GM12875 (cell line): ENCODE measurements at regions not wholly inside any gene's neighbourhood (a gene's known extent, or its start where the extent isn't known, plus 50 kb on each side); places are given as distances from the start of the nearest gene placed in this dataset.
"Not testable (repeated sequence)": the region's sequence is repeated elsewhere in the genome, so short reads cannot be mapped to it uniquely, and the experiment has no call there.

Source experiments
- H3K4me3 ChIP-seq: one replicate; pipeline ENCODE4 v1.5.1; 2011; ENCODE audit warnings: low read depth, low read length, control low read depth
- TF ChIP-seq, protein P1 (sequence below): IDR thresholded peaks from 2 replicates; pipeline ENCODE4 v1.5.1; 2011; ENCODE audit warnings: low read depth, mild to moderate bottlenecking, control low read depth, inconsistent platforms, low read length, moderate library complexity, borderline replicate concordance; ENCODE audit not compliant: insufficient read depth

- H3K4me3 ChIP-seq = no peak overlapping the region
- TF ChIP-seq, protein P1, sequence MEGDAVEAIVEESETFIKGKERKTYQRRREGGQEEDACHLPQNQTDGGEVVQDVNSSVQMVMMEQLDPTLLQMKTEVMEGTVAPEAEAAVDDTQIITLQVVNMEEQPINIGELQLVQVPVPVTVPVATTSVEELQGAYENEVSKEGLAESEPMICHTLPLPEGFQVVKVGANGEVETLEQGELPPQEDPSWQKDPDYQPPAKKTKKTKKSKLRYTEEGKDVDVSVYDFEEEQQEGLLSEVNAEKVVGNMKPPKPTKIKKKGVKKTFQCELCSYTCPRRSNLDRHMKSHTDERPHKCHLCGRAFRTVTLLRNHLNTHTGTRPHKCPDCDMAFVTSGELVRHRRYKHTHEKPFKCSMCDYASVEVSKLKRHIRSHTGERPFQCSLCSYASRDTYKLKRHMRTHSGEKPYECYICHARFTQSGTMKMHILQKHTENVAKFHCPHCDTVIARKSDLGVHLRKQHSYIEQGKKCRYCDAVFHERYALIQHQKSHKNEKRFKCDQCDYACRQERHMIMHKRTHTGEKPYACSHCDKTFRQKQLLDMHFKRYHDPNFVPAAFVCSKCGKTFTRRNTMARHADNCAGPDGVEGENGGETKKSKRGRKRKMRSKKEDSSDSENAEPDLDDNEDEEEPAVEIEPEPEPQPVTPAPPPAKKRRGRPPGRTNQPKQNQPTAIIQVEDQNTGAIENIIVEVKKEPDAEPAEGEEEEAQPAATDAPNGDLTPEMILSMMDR = no peak
Measured at GRCh38 chr2:429575-430254, 141.8 kb upstream of the ALKAL2 start.

DNA sequence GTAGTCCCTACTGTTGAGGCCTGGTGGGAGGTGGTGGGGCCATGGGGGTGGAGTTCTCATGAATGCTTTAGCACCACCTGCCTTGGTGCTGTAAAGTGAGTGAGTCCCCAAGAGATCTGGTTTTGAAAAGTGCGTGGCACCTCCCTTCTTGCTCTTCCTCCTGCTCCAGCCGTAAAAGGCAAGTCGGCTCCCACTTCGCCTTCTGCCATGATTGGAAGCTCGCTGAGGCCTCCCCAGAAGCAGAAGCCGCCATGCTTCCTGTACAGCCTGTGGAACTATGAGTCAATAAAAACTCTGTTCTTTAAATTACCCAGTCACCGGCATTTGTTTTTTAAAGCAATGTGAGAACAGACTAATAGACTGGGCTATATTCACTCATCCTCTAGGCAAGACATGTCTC, 141.3 kb upstream of the ALKAL2 start:
- H3K4me3 ChIP-seq = no peak overlapping the region
- TF ChIP-seq, protein P1 = no peak

DNA sequence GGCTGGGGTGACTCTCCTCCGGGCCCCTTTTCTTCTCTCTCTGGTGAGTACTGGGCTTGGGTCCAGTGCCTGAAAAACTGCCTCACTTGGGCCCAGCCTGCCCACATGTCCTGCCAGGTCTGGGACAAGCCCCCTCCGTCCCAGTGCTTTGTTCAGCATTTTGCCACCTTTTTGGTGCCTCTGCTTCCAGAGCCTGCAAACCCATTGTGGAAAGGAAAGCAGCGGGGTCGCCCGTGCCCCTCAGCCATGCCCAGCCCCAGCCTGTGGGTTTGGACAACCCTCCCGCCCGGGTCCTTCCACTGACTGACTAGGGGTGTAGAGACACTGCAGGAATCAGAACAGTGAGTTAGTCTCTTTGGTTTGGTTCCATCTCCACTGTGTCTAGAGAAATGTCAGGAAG, 140.7 kb upstream of the ALKAL2 start:
- TF ChIP-seq, protein P1 = no peak
- no peak overlapping the region for H3K4me3 ChIP-seq

DNA sequence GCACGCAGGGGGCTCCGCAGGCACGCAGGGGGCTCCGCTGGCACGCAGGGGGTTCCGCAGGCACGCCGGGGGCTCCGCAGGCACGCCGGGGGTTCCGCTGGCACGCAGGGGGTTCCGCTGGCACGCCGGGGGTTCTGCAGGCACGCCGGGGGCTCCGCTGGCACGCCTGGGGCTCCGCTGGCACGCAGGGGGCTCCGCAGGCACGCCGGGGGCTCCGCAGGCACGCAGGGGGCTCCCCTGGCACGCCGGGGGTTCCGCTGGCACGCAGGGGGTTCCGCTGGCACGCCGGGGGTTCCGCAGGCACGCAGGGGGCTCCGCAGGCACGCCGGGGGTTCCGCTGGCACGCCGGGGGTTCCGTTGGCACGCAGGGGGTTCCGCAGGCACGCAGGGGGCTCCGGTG, 138.8 kb upstream of the ALKAL2 start:
- H3K4me3 ChIP-seq = not testable (repeated sequence)

- TF ChIP-seq, protein P1 = no peak
Measured at GRCh38 chr2:425947-426346, 138.1 kb upstream of the ALKAL2 start.

DNA sequence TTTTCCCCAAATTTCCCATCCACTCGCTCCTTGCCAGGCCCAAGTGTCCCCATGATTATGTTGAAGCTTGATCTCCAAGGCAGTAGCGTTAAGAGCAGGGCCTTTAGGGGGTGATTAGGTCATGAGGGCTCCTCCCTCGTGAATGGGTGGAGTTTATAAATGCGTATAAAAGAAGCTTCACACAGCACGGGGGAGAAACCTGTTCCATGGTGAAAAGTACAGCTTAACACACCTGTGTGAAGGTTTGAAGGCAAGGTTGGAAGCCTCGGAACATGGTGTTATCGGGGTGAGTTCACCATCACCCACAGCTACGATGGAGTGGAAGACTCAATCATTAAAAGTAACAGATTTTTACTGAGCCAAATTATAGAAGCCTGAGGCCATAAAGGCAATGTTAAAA, 137.4 kb upstream of the ALKAL2 start:
- no peak overlapping the region for H3K4me3 ChIP-seq
- TF ChIP-seq, protein P1 = no peak

More at GRCh38 chr2:425947-426346, 138.1 kb upstream of the ALKAL2 start:
- H3K4me3 ChIP-seq = no peak overlapping the region

DNA sequence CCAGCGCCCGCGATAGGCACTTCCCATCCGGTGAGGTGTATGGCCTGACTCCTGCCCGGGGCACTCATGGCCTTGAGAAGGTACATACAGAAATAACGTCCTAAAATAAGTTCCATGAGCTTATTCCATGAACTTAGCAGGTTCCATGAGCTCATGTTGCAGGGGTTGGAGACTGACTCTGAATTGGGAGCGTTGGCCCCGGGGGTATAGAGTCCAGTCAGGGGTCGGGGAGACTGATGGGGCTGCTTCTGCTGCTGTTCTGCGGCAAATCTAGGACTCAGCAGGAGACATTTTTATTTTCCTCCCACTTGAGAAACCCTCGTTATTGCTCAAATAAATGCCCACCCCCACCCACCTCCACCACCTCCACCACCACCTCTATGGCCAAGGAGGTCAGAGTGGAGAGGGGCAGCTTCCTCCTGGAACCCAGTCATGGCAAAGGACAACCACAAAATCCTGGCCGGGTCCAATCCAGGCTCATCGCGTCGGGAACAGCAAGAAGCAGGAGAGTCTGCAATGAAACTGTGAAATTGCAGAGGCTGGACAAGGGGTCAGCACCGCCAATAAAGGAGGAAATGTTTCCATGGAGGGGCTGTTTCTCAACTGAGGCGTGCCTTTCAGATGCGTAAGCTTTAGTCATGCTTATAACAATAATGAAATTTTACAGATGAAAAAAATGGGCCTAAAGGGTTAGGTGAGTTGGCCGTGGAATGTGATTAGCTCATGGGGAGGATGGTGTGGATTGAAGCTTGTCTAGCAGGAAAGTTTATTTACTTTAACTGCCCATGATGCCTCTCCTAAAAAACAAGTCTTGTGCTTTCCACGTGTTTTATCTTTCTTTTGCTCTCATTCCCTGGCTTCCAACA, 136.6 kb upstream of the ALKAL2 start:
- TF ChIP-seq, protein P1 = no peak
- H3K4me3 ChIP-seq = no peak overlapping the region
